Right lobe of liver (tissue), 6 donors: ENCODE measurements at regions not wholly inside any gene's neighbourhood (a gene's known extent, or its start where the extent isn't known, plus 50 kb on each side); places are given as distances from the start of the nearest gene placed in this dataset.

Experiments
- ATAC-seq, 4 donors: fragments of 200-7000 bp; cut with Tn5 transposase; one replicate each; pipeline ENCODE4 v1.9.1; 2020; ENCODE audit warnings: mild to moderate bottlenecking in 4 of 4, moderate library complexity in 4 of 4
- DNase-seq, 3 donors: peaks; one replicate each; pipeline ENCODE4 v3.0.0-alpha.2; 2020
- H3K27ac ChIP-seq, 3 donors: fragments of 200-600 bp; one replicate each; pipeline ENCODE4 v1.8.0; 2022
- H3K27me3 ChIP-seq, 2 donors: fragments of 200-600 bp; one replicate each; pipeline ENCODE4 v1.8.0; 2022
- H3K36me3 ChIP-seq, 4 donors: fragments of 200-600 bp; sonication (generic) in 1 of 4; one replicate each; pipeline versions ENCODE4 v1.5.1 to v1.8.0; 2017 to 2022; ENCODE audit warnings: control low read depth in 1 of 4
- H3K4me1 ChIP-seq, 4 donors: fragments of 200-600 bp; sonication (generic) in 1 of 4; one replicate each; pipeline versions ENCODE4 v1.5.1 to v1.8.0; 2017 to 2022; ENCODE audit warnings: control low read depth in 1 of 4
- H3K4me3 ChIP-seq, 3 donors: fragments of 200-600 bp; one replicate each; pipeline ENCODE4 v1.8.0; 2022
- H3K9me3 ChIP-seq, 4 donors: fragments of 200-600 bp; sonication (generic) in 1 of 4; one replicate each; pipeline versions ENCODE4 v1.5.1 to v1.8.0; 2017 to 2022; ENCODE audit warnings: control low read depth in 1 of 4
- POLR2A ChIP-seq: fragments of 450-650 bp; IDR thresholded peaks from one replicate; pipeline ENCODE4 v1.6.1; 2017; ENCODE audit warnings: antibody characterized with exemption, mild to moderate bottlenecking
- WGBS: methylation state at CpG from one replicate; pipeline ENCODE4 v1.1.6; 2018; ENCODE audit warnings: low coverage, low lambda C conversion rate; ENCODE audit not compliant: insufficient coverage; ENCODE audit errors: missing lambda C conversion rate; 5-methylcytosine and 5-hydroxymethylcytosine counted together
- intact Hi-C, 2 donors: fragments of 100-400 bp; cut with DNase I; formaldehyde crosslinking; loops; one replicate each; pipeline versions ENCODE4 v1.11.2 to v1.14.1; 2022
- TF ChIP-seq, protein P1 (sequence below), 4 donors: fragments of 200-600 bp in 3 of 4; fragments of 450-650 bp in 1 of 4; IDR thresholded peaks; one replicate each; pipeline versions ENCODE4 v1.5.1 to v1.8.0; 2016 to 2022; ENCODE audit warnings: antibody characterized with exemption in 4 of 4, mild to moderate bottlenecking in 2 of 4
- donor health status: DM: no; HTN: yes; CAD: no.
- donor health status: DM: no; HTN: no; CAD: no.
- donor health status: DM: no; HTN: no; CAD: no.
- donor health status: DM: no; HTN: yes; CAD: no.
- donor health status: DM: no; HTN: yes; CAD: no.

DNA sequence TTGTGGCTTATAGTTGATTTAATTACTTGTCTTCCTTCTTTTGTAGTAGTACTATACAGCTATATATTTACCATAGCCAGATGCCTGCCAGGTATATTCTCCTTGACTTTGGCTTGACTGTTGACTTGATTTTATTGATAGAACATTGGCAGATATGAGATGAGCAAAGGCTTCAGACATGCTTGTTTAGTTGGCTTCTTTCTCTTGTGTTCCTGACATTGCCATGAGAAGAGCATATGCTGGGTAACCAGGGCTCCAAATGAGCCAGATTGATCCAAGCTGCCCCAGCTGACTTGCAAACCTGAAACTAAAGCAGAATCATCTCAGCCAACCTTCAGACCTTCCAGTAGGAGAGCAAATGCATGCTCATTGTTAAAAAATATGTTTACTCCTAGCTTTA, 508.1 kb upstream of the BTBD3 start:
- Histone ChIP-seq H3K4me1 (no peaks in the 10 kb centered on the region), H3K4me3 (no peak overlapping the region), H3K27ac (no peak overlapping the region), H3K36me3 (no peaks in the 10 kb centered on the region), H3K9me3 (no peaks in the 10 kb centered on the region), H3K27me3 (no peaks in the 10 kb centered on the region)
- ATAC-seq (no peak), DNase-seq (no peak)
- intact Hi-C loops: no loop called here
- TF ChIP-seq, protein P1, sequence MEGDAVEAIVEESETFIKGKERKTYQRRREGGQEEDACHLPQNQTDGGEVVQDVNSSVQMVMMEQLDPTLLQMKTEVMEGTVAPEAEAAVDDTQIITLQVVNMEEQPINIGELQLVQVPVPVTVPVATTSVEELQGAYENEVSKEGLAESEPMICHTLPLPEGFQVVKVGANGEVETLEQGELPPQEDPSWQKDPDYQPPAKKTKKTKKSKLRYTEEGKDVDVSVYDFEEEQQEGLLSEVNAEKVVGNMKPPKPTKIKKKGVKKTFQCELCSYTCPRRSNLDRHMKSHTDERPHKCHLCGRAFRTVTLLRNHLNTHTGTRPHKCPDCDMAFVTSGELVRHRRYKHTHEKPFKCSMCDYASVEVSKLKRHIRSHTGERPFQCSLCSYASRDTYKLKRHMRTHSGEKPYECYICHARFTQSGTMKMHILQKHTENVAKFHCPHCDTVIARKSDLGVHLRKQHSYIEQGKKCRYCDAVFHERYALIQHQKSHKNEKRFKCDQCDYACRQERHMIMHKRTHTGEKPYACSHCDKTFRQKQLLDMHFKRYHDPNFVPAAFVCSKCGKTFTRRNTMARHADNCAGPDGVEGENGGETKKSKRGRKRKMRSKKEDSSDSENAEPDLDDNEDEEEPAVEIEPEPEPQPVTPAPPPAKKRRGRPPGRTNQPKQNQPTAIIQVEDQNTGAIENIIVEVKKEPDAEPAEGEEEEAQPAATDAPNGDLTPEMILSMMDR (IDR thresholded peaks at IDR 0.05): no peak

DNA sequence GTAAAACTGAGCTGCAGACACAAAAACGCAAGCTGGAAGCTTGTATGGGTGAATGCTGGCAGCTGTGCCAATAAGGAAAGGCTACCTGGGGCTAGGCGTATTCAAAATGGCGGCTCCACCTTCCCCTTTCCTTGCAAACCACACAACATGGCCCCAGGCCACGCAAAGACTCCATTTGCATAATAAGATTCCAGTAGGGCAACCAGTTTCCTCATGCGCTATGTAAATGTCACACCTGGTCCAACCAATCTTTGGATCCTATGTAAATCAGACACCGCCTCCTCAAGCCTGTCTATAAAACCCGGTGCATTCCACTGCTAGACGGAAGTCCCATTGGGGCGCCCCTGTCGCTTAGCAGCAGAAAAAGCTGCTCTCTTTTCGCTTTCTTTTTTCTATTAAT, 505.9 kb upstream of the BTBD3 start:
- Histone ChIP-seq H3K36me3 (no peaks in the 10 kb centered on the region), H3K9me3 (no peaks in the 10 kb centered on the region), H3K4me1 (no peaks in the 10 kb centered on the region), H3K27me3 (no peaks in the 10 kb centered on the region), H3K27ac (no peak overlapping the region), H3K4me3 (no peak overlapping the region)
- TF ChIP-seq, protein P1 (IDR thresholded peaks at IDR 0.05): no peak
- TF ChIP-seq POLR2A: no peak
- DNase-seq: no peak
- intact Hi-C loops: no loop called here
- no peak for ATAC-seq
- WGBS: 60% methylated on average over 7 of the region's 11 CpGs

DNA sequence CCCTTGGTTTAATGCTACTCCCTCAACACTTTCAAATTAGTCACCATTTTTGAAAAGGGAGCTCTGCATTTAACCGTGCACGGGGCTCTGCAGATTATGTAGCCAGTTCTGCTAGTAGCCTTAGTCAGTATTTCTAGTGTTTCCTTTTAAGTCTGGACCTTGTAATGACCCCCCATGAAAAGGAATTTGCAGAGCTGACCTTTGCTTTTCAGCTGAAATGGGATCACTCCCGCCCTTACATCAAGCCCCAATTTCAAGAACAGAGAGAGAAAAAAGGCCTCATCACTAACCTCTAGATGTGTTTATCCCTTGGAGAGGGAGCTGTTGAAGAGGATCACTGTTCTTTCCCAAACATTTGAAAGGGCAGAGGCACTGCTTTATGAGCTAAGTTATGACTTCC, 490.7 kb upstream of the BTBD3 start:
- no peaks in the 10 kb centered on the region for H3K27me3 ChIP-seq
- H3K4me1 ChIP-seq: no peaks in the 10 kb centered on the region
- WGBS: 50% methylated on average over 3 of the region's 3 CpGs
- H3K36me3 ChIP-seq: no peaks in the 10 kb centered on the region
- DNase-seq (no peak), ATAC-seq (no peak)
- H3K27ac ChIP-seq: no peak overlapping the region
- TF ChIP-seq, protein P1 (IDR thresholded peaks at IDR 0.05): no peak
- no peak for TF ChIP-seq POLR2A
- intact Hi-C loops: no loop called here
- H3K9me3 ChIP-seq: no peaks in the 10 kb centered on the region
- no peak overlapping the region for H3K4me3 ChIP-seq

DNA sequence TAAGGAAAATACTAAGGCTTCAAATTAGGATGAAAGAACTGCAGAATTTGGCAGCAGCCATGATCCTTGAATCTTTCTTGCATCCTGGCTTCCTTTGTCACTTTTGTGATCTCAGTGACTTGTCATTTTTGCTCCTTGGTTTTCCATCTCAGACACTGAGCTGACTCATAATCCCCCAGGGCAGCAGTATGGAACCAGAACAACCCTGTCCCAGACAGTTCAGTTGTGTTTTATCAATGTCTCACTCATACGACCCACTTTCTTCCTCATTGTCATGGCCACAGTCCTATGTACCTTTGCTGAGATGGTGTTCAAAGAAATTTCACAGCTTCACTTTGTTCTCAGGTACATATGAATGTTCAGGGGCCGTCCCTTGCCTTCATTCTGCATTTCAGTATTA, 488.5 kb upstream of the BTBD3 start:
- no peaks in the 10 kb centered on the region for H3K27me3 ChIP-seq
- 54% methylated on average over 2 of the region's 2 CpGs for WGBS
- intact Hi-C loops: no loop called here

More for the DNA sequence above, 488.5 kb upstream of the BTBD3 start:
- no peaks in the 10 kb centered on the region for H3K9me3 ChIP-seq
- no peaks in the 10 kb centered on the region for H3K36me3 ChIP-seq
- no peaks in the 10 kb centered on the region for H3K4me1 ChIP-seq
- ATAC-seq: no peak
- DNase-seq: no peak
- TF ChIP-seq, protein P1 (IDR thresholded peaks at IDR 0.05): no peak
- TF ChIP-seq POLR2A: no peak
- no peak overlapping the region for H3K27ac ChIP-seq
- no peak overlapping the region for H3K4me3 ChIP-seq
